Fibroblast of skin of left biceps (primary cell): ENCODE measurements at regions not wholly inside any gene's neighbourhood (a gene's known extent, or its start where the extent isn't known, plus 50 kb on each side); places are given as distances from the start of the nearest gene placed in this dataset.
"Not testable (repeated sequence)": the region's sequence is repeated elsewhere in the genome, so short reads cannot be mapped to it uniquely, and the experiment has no call there.

Experiments
- DNase-seq, 2 experiments: peaks; one replicate each; pipeline ENCODE4 v3.0.0-alpha.2; 2013; ENCODE audit warnings: low read depth in 2 of 2

DNA sequence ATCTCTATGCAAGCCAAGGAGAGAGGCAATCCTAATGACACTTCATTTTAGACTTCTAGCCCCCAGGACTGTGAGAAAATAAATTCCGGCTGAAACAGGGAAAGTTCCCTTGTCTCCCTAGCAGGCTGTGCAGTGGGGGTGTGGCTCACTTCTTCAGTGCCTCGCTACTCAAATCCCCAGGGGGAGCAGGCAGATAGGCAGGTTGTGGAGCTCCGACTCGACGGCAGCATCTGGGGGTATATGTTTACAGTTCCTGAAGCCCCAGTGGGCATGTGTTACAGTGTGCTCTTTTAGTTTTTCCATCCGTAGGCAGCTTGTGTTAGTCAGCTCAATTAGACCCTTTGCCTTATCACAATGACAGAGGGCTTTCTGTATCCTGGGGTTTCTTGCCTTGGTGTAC, 836.5 kb downstream of the PDCD6IP start:
- no peak for DNase-seq

DNA sequence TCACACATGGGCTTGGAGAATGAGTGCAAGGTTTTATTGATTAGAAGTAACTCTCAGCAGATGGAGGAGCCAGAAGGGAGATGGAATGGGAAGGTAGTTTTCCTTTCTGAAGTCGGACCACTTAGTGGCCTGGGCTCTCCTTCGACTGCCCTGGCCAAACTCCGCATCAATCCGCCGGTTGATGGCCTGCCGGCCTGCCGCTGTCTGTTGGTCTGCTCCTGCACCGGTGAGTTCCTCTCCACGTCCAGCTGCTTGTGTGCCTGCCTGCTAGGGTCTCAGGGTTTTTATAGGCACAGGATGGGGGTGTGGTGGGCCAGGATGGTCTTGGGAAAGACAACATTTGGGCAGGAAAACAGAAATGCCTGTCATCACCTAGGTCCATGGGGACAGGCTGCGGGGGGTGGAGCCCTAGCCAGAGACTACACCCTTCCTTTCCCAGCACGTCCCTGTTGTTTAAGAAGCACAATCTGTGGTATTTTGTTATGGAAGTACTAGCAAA, 837.0 kb downstream of the PDCD6IP start:
- DNase-seq, result no peak

GRCh38 chr3:34646911-34647460, 848.6 kb downstream of the PDCD6IP start:
- DNase-seq, result no peak

GRCh38 chr3:34650131-34650530, 851.7 kb downstream of the PDCD6IP start:
- no peak for DNase-seq

GRCh38 chr3:34668915-34669314, 870.5 kb downstream of the PDCD6IP start:
- DNase-seq, result no peak

DNA sequence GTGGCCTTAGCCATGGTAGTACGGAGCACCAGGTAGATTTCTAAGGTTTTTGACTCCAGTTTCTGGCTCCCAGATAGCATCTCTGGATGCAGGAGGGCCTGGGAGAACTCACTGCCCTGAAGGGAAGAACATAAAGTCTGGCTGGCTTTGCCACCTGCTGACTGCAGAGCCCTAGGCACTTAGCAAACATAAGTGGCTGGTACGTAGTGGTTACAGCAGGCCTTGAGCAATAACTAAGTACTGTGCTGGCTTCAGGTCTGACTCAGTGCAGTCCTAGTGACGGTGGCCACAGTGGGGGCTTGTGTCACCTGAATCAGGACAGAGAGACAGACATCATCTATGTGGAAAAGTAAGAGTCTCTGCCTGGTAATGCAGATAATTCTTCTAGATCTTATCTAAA, 871.1 kb downstream of the PDCD6IP start:
- DNase-seq, result no peak

GRCh38 chr3:34675383-34676120, 877.1 kb downstream of the PDCD6IP start:
- DNase-seq, result peak; percentile 11 to 12

GRCh38 chr3:34676436-34676835, 878.0 kb downstream of the PDCD6IP start:
- peak; percentile 0 to 1 for DNase-seq

DNA sequence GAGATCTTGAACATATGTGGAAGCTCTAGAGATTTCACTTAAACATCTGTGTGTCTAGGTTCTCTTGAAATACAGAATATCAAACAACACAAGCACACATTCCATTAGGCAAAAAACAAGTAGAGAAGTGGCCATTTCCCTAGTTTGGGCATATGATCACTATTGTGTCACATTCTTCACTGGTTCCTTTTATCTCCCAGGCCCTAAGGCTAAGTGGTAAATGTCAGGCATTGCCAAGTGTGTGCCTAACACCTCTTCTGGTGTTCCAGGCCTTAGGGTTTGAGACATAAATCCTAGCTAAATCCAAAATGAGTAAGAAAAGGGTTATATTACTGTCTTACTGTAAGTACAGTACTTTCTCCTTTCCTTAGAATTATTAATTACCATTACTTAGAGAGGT, 880.1 kb downstream of the PDCD6IP start:
- DNase-seq, result no peak

- DNase-seq, result not testable (repeated sequence)
Measured at GRCh38 chr3:34679055-34679454, 880.6 kb downstream of the PDCD6IP start.

GRCh38 chr3:34683851-34684250, 885.4 kb downstream of the PDCD6IP start:
- peak; percentile 17 to 19 for DNase-seq

GRCh38 chr3:34686541-34686940, 888.1 kb downstream of the PDCD6IP start:
- no peak for DNase-seq

DNA sequence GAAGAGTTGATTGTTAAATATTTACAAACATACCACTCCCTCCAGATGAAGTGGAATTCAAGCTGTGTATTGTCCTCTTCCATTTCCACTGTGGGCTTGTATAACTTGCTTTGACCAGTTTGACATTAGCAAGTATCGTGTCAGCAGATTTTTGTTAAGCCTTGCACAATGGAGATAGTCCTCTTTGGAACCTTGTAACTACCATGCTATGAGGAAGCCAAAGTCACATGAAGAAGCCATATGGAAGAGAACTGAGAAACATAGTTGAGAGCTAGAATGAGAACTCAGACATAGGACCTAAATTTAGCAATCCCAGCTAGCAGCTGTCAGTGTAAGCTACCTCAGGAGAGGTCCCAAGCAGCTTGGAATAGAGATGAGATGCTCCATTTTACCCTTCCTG, 889.2 kb downstream of the PDCD6IP start:
- DNase-seq, result no peak

GRCh38 chr3:34696831-34697230, 898.4 kb downstream of the PDCD6IP start:
- DNase-seq, result no peak

GRCh38 chr3:34703053-34703452, 904.6 kb downstream of the PDCD6IP start:
- DNase-seq, result no peak

GRCh38 chr3:34724916-34725499, 914.3 kb upstream of the ARPP21 start:
- no peak for DNase-seq

DNA sequence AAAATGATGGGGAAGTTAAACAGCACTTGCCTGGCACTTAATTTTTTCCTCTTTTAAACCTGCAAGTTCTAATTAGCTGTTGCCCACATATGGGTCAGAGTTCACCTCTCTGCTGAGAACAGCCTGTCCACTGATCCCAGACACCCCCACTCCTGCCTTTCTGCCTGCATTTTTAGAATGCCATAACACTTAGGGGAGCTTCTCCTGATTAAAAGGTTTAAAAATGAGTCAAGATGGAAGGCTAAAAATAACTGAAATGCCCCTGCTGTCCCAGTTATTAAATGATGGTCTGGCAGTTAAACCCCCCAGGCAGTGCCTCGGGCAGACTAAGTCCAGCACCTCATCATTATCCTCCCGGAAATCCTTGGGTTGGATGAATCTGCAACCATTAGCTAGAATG, 913.6 kb upstream of the ARPP21 start:
- no peak for DNase-seq

DNA sequence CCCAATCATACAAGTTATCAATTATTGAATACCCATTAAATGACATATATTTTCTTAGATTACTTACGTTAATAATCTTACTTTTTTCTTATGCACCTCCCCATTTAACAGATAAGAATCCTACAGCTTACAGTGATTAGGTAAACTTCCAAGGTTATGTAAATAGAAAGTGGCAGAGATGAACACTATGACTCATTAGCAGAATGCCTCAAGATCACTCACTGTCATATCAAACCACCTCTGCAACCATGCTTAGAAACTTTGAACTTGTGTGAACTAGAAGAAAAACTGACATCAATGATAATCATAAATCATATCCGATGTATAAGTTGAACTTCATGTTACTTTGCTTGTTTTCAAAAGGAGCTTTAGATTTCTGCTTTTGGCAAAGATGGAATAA, 911.6 kb upstream of the ARPP21 start:
- no peak for DNase-seq

GRCh38 chr3:34742151-34742550, 897.2 kb upstream of the ARPP21 start:
- DNase-seq, result no peak

- no peak for DNase-seq
Measured at GRCh38 chr3:34758630-34759261, 880.6 kb upstream of the ARPP21 start.

GRCh38 chr3:34777386-34777785, 861.9 kb upstream of the ARPP21 start:
- no peak for DNase-seq

- DNase-seq, result no peak
Measured at GRCh38 chr3:34779092-34779491, 860.2 kb upstream of the ARPP21 start.

GRCh38 chr3:34780294-34780693, 859.0 kb upstream of the ARPP21 start:
- DNase-seq, result no peak
